ENCODE measurements at regions not wholly inside any gene's neighbourhood (a gene's known extent, or its start where the extent isn't known, plus 50 kb on each side); places are given as distances from the start of the nearest gene placed in this dataset.

DNA sequence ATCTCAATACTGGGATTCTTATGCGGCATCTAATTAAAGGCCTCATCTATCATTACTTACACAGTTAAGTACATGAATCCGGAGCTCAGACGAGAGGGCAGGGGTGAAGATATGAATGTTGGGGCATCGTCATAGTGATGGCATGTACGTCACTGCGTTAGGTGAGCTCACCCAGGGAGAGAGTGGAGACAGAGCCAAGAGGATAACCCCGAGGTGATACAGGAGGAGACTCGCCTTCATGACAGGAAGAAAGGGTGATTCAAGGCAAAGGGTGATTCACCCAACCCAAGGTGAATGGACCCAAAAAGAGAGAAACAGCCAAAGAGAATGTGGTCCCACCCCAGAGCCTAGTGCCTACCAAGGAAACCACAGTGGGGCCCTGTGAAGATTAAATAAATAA lies 132.9 kb upstream of the BLID start:
- ChIA-PET POLR2A (no interaction called here), CTCF (no interaction called here)
- TF ChIP-seq, protein P1, sequence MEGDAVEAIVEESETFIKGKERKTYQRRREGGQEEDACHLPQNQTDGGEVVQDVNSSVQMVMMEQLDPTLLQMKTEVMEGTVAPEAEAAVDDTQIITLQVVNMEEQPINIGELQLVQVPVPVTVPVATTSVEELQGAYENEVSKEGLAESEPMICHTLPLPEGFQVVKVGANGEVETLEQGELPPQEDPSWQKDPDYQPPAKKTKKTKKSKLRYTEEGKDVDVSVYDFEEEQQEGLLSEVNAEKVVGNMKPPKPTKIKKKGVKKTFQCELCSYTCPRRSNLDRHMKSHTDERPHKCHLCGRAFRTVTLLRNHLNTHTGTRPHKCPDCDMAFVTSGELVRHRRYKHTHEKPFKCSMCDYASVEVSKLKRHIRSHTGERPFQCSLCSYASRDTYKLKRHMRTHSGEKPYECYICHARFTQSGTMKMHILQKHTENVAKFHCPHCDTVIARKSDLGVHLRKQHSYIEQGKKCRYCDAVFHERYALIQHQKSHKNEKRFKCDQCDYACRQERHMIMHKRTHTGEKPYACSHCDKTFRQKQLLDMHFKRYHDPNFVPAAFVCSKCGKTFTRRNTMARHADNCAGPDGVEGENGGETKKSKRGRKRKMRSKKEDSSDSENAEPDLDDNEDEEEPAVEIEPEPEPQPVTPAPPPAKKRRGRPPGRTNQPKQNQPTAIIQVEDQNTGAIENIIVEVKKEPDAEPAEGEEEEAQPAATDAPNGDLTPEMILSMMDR (IDR thresholded peaks at IDR 0.05; ENCODE audit: insufficient read depth, low read length, missing control alignments) = no peak
- H3K4me3 ChIP-seq (ENCODE audit: low read depth, low read length) = no peak overlapping the region
- DNase-seq (ENCODE audit: low read depth, low spot score) = no peak

DNA sequence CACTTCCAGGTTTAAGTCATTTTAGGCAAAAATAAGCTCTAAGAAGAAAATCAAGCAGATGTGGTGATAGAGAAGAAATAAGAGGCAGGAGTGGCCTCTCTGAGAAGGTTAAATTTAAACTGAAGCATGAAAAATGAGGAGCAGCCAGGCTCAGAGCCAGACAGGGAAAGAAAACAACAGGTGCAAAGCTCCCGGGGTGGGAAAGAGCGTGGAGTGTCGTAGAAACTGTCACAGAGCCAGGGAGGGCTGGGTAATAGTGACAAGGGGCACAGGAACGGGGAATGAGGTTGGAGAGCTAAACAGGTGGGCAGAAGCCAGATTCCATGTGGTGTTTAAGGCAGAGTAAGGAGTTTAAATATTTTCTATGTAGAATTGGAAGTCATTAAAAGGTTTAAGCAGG lies 132.1 kb upstream of the BLID start:
- TF ChIP-seq, protein P1 (IDR thresholded peaks at IDR 0.05; ENCODE audit: insufficient read depth, low read length, missing control alignments) = no peak
- ChIA-PET POLR2A (no interaction called here), CTCF (no interaction called here)
- H3K4me3 ChIP-seq (ENCODE audit: low read depth, low read length) = no peak overlapping the region
- DNase-seq (ENCODE audit: low read depth, low spot score) = no peak

DNA sequence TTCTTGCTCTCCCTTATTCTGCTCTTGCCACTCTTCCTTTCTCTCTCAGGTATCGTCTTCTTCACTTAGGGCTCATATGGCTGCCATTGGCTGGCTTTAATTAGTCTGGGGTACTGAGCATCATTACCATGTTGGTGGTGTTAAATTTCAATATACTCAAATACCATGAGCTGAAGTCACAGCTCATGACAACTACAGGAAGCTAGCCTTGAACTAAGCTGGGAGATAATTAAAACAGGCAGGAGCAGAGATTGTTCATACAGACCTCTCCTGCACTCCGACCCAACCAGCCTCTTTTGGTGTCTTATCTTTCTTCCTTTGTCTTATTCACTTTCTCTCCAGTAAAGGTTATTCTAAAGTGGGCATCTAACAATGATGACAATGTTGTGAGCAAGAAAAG lies 130.9 kb upstream of the BLID start:
- ChIA-PET CTCF (interaction anchor here (0.9 to 2.0 kb wide), 3 partner anchors 12 to 259 kb away, joined by 3 to 6 read pairs (median 3); no protein-coding TSS in a partner anchor), POLR2A (no interaction called here)
- DNase-seq (ENCODE audit: low read depth, low spot score) = no peak

DNA sequence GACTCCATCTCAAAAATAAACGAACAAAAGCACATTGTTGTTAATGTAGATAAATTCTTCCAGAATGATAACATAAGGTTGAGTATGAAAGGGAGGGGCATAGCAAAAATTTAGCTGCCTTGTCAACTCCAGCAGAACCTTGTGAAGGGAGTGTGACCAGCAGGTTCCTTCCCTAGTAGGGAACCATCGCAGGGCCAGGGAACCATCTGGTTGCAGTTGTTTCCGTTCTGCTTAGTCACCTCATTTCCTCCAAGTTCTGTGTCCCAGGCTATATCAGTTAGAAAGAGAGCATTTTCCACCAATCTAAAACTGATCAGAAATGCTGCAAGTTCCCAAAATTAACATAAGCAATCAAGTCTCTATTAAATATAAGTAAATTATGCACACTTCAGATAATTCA lies 126.7 kb upstream of the BLID start:
- no peak for DNase-seq (ENCODE audit: low read depth, low spot score)
- TF ChIP-seq, protein P1 (IDR thresholded peaks at IDR 0.05; ENCODE audit: insufficient read depth, low read length, missing control alignments) = no peak
- CTCF ChIA-PET = no interaction called here

More for the DNA sequence above, 130.9 kb upstream of the BLID start:
- TF ChIP-seq, protein P1 (IDR thresholded peaks at IDR 0.05; ENCODE audit: insufficient read depth, low read length, missing control alignments) = no peak
- H3K4me3 ChIP-seq (ENCODE audit: low read depth, low read length) = no peak overlapping the region

DNA sequence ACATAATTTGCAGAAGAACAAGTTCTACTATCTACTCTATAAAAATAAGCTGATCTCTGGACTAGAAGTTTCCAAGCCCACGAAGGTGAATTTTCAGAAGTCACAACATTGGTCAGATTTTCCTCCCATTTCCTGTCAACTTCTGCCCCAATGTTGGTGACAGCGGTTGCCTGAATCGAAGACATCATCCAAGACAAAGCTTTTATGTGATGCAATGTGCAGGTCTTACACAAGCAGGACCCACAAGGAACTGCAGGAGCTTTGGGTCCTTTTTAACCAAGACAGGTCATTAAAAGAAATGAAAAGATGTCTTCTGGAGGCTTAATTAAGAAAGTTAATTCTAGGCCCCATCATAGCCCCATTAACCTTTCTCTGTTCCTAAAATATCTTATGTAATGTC lies 125.6 kb upstream of the BLID start:
- TF ChIP-seq, protein P1 (IDR thresholded peaks at IDR 0.05; ENCODE audit: insufficient read depth, low read length, missing control alignments) = no peak
- POLR2A ChIA-PET = no interaction called here
- DNase-seq (ENCODE audit: low read depth, low spot score) = no peak
- CTCF ChIA-PET = interaction anchor here (1.4 kb wide), 1 partner anchor 264 kb away, joined by 4 read pairs; no protein-coding TSS in a partner anchor
- no peak overlapping the region for H3K4me3 ChIP-seq (ENCODE audit: low read depth, low read length)

More for the DNA sequence above, 126.7 kb upstream of the BLID start:
- POLR2A ChIA-PET = no interaction called here
- H3K4me3 ChIP-seq (ENCODE audit: low read depth, low read length) = no peak overlapping the region

DNA sequence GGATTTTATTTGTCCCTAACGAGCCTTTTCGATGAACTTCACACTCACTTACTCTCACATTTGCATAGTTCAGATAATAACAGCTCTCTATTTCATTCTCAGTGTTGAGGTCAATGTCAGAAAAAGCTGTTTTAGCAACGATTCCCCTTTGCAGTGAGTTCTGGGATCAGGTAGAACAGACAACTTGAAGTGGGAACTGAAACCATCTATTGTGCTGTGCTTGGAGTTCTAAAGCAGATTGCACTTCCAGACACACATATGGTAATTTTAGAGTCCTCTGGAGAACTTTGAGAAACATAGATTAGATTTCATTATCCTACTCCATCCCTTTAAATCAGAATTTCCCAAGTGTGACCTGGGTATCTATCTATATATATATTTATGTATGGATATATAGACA lies 124.6 kb upstream of the BLID start:
- ChIA-PET CTCF (interaction anchor here (1.1 to 1.4 kb wide), 2 partner anchors 25 to 265 kb away, joined by 4 to 5 read pairs; no protein-coding TSS in a partner anchor), POLR2A (no interaction called here)
- H3K4me3 ChIP-seq (ENCODE audit: low read depth, low read length) = no peak overlapping the region
- TF ChIP-seq, protein P1 (IDR thresholded peaks at IDR 0.05; ENCODE audit: insufficient read depth, low read length, missing control alignments) = no peak
- DNase-seq (ENCODE audit: low read depth, low spot score) = no peak

Data from AG04449 (cell line).